ENCODE measurements at regions not wholly inside any gene's neighbourhood (a gene's known extent, or its start where the extent isn't known, plus 50 kb on each side); places are given as distances from the start of the nearest gene placed in this dataset.

DNA sequence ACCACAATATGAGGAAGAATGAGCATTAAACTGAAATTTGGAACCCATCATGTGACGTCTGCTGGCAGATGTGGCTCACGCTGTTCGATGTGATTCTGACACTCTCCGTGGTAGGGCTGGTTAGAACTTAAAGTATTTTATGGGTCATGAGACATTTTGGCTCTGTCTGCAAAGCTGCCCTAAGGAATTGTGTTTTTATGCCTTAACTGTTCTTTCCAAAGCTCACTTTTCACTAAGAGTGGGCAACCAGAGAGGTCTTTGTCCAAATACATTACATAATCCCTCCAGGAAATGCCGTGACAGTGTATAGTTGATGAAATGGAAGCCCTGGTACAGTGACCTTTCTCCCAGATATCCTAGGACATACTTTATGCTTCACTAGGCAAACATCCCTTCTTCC is 119.1 kb downstream of the AQP4 start:
- TF ChIP-seq NFIC (IDR thresholded peaks at IDR 0.05; ENCODE audit: borderline replicate concordance) (no peak), CTCF (IDR thresholded peaks at IDR 0.05) (no peak), MXI1 (IDR thresholded peaks at IDR 0.05; ENCODE audit: low read depth, low read length) (no peak), YY1 (IDR thresholded peaks at IDR 0.05; ENCODE audit: low read depth) (no peak), REST (IDR thresholded peaks at IDR 0.05; ENCODE audit: low read depth, low read length) (no peak), TCF12 (IDR thresholded peaks at IDR 0.05) (no peak)

Data from SK-N-SH (cell line).